ENCODE measurements at regions not wholly inside any gene's neighbourhood (a gene's known extent, or its start where the extent isn't known, plus 50 kb on each side); places are given as distances from the start of the nearest gene placed in this dataset.

DNA sequence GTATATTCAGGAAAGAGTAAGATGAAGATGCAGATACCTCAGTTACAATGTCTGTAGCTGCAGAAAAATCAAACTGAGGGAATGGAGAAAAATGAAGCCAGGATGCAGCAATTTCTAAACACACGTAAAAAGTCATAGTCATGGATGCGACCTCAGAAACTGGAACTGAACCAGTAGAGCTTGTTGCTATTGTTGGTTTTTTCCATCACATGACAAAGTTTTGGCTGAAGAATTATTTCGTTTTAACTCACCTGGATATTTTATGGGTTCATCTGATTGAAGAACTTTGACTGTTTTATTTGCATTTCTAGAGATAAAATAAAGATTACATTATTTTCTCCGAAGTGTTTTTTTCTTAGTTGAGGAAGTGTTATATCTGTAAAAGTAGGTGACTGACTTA lies 591.2 kb downstream of the ZBBX start:
- no peak overlapping the region for H3K4me2 ChIP-seq (ENCODE audit: low read length)
- TF ChIP-seq, protein P1, sequence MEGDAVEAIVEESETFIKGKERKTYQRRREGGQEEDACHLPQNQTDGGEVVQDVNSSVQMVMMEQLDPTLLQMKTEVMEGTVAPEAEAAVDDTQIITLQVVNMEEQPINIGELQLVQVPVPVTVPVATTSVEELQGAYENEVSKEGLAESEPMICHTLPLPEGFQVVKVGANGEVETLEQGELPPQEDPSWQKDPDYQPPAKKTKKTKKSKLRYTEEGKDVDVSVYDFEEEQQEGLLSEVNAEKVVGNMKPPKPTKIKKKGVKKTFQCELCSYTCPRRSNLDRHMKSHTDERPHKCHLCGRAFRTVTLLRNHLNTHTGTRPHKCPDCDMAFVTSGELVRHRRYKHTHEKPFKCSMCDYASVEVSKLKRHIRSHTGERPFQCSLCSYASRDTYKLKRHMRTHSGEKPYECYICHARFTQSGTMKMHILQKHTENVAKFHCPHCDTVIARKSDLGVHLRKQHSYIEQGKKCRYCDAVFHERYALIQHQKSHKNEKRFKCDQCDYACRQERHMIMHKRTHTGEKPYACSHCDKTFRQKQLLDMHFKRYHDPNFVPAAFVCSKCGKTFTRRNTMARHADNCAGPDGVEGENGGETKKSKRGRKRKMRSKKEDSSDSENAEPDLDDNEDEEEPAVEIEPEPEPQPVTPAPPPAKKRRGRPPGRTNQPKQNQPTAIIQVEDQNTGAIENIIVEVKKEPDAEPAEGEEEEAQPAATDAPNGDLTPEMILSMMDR (IDR thresholded peaks at IDR 0.05; ENCODE audit: poor library complexity, severe bottlenecking), result no peak
- TF ChIP-seq MXI1 (conservative IDR thresholded peaks at IDR 0.05; ENCODE audit: poor library complexity, severe bottlenecking) (no peak), EZH2 (IDR thresholded peaks at IDR 0.05; ENCODE audit: borderline replicate concordance, insufficient read depth, low read length, poor library complexity, severe bottlenecking) (no peak), SMC3 (conservative IDR thresholded peaks at IDR 0.05; ENCODE audit: poor library complexity) (no peak), EP300 (conservative IDR thresholded peaks at IDR 0.05; ENCODE audit: poor library complexity, severe bottlenecking) (no peak), TAF1 (IDR thresholded peaks at IDR 0.05; ENCODE audit: low read depth) (no peak)

DNA sequence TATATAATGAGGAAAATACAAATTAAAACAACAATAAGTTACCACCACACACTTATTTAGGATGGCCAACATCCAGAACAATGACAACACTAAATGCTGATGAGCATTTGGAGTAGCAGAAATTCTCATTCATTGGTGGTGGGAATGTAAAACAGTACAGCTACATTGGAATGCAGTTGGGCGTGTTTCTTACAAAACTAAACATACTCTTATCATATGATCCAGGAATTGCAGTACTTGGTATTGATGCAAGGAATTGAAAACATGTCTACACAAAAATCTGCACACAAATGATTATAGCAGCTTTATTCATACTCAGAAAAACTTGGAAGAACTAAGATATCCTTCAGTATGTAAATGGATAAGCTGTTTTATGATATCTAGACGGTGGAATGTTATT lies 594.2 kb downstream of the ZBBX start:
- TF ChIP-seq TAF1 (IDR thresholded peaks at IDR 0.05; ENCODE audit: low read depth) (no peak), EZH2 (IDR thresholded peaks at IDR 0.05; ENCODE audit: borderline replicate concordance, insufficient read depth, low read length, poor library complexity, severe bottlenecking) (no peak), RAD21 (conservative IDR thresholded peaks at IDR 0.05) (no peak), SMC3 (conservative IDR thresholded peaks at IDR 0.05; ENCODE audit: poor library complexity) (no peak), POLR2AphosphoS5 (IDR thresholded peaks at IDR 0.05) (no peak), EP300 (conservative IDR thresholded peaks at IDR 0.05; ENCODE audit: poor library complexity, severe bottlenecking) (no peak), MXI1 (conservative IDR thresholded peaks at IDR 0.05; ENCODE audit: poor library complexity, severe bottlenecking) (no peak), REST (IDR thresholded peaks at IDR 0.05; ENCODE audit: borderline replicate concordance) (no peak)
- TF ChIP-seq, protein P1 (IDR thresholded peaks at IDR 0.05; ENCODE audit: poor library complexity, severe bottlenecking), result no peak
- Histone ChIP-seq H3K9me3 (ENCODE audit: low read length) (no peaks in the 10 kb centered on the region), H3K9me2 (ENCODE audit: insufficient read depth, low read length) (no peaks in the 10 kb centered on the region), H3K4me2 (ENCODE audit: low read length) (no peak overlapping the region), H3F3A (ENCODE audit: insufficient read depth, low read length, poor library complexity, severe bottlenecking) (no peaks in the 10 kb centered on the region), H3K27me3 (ENCODE audit: insufficient read depth, low read depth, low read length) (no peaks in the 10 kb centered on the region), H2AFZ (ENCODE audit: low read depth, low read length) (no peak overlapping the region), H3K36me3 (ENCODE audit: insufficient read depth, low read length) (no peaks in the 10 kb centered on the region), H3K9ac (ENCODE audit: low read length) (no peak overlapping the region), H3K79me2 (replicated peaks; ENCODE audit: insufficient read depth, low read length) (no peaks in the 10 kb centered on the region), H3K4me3 (ENCODE audit: low read length) (no peak overlapping the region), H3K27ac (ENCODE audit: low read length) (no peak overlapping the region), H4K20me1 (ENCODE audit: insufficient read depth) (no peaks in the 10 kb centered on the region)

More for the DNA sequence above, 591.2 kb downstream of the ZBBX start:
- Histone ChIP-seq H3K9ac (ENCODE audit: low read length) (no peak overlapping the region), H3F3A (ENCODE audit: insufficient read depth, low read length, poor library complexity, severe bottlenecking) (no peaks in the 10 kb centered on the region), H3K79me2 (replicated peaks; ENCODE audit: insufficient read depth, low read length) (no peaks in the 10 kb centered on the region), H3K36me3 (ENCODE audit: insufficient read depth, low read length) (no peaks in the 10 kb centered on the region), H3K9me3 (ENCODE audit: low read length) (no peaks in the 10 kb centered on the region), H3K4me3 (ENCODE audit: low read length) (no peak overlapping the region), H2AFZ (ENCODE audit: low read depth, low read length) (no peak overlapping the region), H3K27ac (ENCODE audit: low read length) (no peak overlapping the region), H4K20me1 (ENCODE audit: insufficient read depth) (no peaks in the 10 kb centered on the region), H3K9me2 (ENCODE audit: insufficient read depth, low read length) (no peaks in the 10 kb centered on the region), H3K27me3 (ENCODE audit: insufficient read depth, low read depth, low read length) (no peaks in the 10 kb centered on the region)

Data from neural cell (in vitro differentiated cells).